WI38 (cell line): ENCODE measurements at regions not wholly inside any gene's neighbourhood (a gene's known extent, or its start where the extent isn't known, plus 50 kb on each side); places are given as distances from the start of the nearest gene placed in this dataset.
A peak's percentile ranks its signal among the peaks of the same experiment; 100 is the strongest.

Experiments
- H3K4me3 ChIP-seq: 2 replicates; pipeline ENCODE4 v1.5.1; 2011; ENCODE audit warnings: low read depth, mild to moderate bottlenecking, control low read depth, low read length
- TF ChIP-seq, protein P1 (sequence below): IDR thresholded peaks from 2 replicates; pipeline ENCODE4 v1.5.1; 2012; ENCODE audit warnings: low read depth, mild to moderate bottlenecking, control low read depth, low read length

DNA sequence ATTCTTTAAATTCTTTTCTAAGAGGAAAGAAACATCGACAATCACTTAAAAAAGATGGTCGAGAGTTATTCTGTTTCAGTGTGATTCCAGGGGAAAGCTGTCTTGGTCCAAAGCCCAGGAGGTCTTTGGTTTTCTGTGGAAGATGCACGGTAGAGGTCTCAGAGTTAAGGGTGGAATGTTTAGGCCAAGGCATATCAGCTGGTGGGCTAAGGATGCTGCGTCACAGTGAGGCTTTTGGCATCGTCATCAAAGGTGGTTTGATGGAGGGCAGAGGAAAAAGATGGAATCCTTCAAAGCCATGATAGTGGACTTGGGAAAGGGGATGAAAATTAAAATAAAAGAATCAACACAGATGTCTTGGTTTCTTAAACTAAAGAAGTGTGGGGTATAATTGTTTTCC is 137.3 kb upstream of the ANKH start:
- H3K4me3 ChIP-seq: no peak overlapping the region
- TF ChIP-seq, protein P1, sequence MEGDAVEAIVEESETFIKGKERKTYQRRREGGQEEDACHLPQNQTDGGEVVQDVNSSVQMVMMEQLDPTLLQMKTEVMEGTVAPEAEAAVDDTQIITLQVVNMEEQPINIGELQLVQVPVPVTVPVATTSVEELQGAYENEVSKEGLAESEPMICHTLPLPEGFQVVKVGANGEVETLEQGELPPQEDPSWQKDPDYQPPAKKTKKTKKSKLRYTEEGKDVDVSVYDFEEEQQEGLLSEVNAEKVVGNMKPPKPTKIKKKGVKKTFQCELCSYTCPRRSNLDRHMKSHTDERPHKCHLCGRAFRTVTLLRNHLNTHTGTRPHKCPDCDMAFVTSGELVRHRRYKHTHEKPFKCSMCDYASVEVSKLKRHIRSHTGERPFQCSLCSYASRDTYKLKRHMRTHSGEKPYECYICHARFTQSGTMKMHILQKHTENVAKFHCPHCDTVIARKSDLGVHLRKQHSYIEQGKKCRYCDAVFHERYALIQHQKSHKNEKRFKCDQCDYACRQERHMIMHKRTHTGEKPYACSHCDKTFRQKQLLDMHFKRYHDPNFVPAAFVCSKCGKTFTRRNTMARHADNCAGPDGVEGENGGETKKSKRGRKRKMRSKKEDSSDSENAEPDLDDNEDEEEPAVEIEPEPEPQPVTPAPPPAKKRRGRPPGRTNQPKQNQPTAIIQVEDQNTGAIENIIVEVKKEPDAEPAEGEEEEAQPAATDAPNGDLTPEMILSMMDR: no peak

- TF ChIP-seq, protein P1: no peak
- no peak overlapping the region for H3K4me3 ChIP-seq
These were observed 136.9 kb upstream of the ANKH start for GRCh38 chr5:15008476-15008875.

- TF ChIP-seq, protein P1: no peak
- H3K4me3 ChIP-seq: no peak overlapping the region
These were observed 136.1 kb upstream of the ANKH start for GRCh38 chr5:15007646-15008045.

DNA sequence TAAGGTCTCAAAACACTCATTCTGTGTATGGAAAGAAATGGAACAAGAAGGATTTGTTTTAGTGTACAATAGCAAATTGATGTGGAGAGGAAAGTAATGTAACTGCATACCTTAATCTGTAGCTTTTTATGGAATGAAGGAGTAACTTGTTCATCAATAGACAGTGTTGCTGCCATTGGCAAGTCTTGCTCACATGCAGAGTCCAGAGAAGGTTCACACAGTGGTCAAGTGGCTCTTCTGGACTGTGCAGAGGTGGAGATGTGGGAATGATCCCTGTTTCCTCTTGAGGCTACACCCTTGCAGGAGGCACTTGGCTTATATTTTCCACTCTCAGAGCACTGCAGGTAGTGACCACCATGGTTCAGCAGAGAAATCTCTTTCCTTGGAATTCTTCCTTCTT is 132.9 kb upstream of the ANKH start:
- no peak overlapping the region for H3K4me3 ChIP-seq
- TF ChIP-seq, protein P1: no peak

- TF ChIP-seq, protein P1: peak; percentile 72
- no peak overlapping the region for H3K4me3 ChIP-seq
These were observed 131.9 kb upstream of the ANKH start for GRCh38 chr5:15003511-15003920.

DNA sequence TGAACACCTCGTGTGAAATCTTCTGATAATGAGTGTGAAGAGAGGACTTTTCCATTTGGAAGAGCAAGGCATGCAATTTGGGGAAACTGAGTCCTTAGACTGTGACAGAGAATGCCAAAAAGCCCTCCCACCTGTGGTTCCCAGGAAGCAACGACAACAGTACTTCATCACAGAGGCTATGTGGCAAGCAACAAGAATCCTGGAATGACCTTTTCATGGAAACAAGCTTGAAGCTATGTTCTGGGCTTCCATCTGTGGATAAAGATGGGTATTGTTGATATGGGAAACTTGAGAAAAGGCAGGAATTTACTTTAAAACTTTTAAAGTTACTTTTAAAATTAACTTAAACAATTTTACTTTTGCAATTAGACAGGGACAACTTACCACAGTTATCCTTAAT is 131.2 kb upstream of the ANKH start:
- TF ChIP-seq, protein P1: no peak
- no peak overlapping the region for H3K4me3 ChIP-seq

- no peak overlapping the region for H3K4me3 ChIP-seq
- TF ChIP-seq, protein P1: no peak
These were observed 130.6 kb upstream of the ANKH start for GRCh38 chr5:15002173-15002572.
